Osteocyte (in vitro differentiated cells): ENCODE measurements at regions not wholly inside any gene's neighbourhood (a gene's known extent, or its start where the extent isn't known, plus 50 kb on each side); places are given as distances from the start of the nearest gene placed in this dataset.

Source experiments
- DNase-seq: peaks from one replicate; pipeline ENCODE4 v3.0.0; 2021; ENCODE audit warnings: mixed read lengths; ENCODE audit not compliant: unreplicated experiment; ENCODE audit errors: extremely low spot score
- H3K27ac Mint-ChIP-seq: one replicate; pipeline ENCODE4 v1.8.0; 2021; ENCODE audit warnings: mild to moderate bottlenecking, mixed read lengths; ENCODE audit not compliant: unreplicated experiment
- H3K27me3 Mint-ChIP-seq: one replicate; pipeline ENCODE4 v1.8.0; 2021; ENCODE audit warnings: mixed read lengths; ENCODE audit not compliant: unreplicated experiment
- H3K36me3 Mint-ChIP-seq: one replicate; pipeline ENCODE4 v1.8.0; 2021; ENCODE audit warnings: mixed read lengths; ENCODE audit not compliant: unreplicated experiment
- H3K4me1 Mint-ChIP-seq: one replicate; pipeline ENCODE4 v1.8.0; 2021; ENCODE audit warnings: mixed read lengths; ENCODE audit not compliant: unreplicated experiment
- H3K4me3 Mint-ChIP-seq: one replicate; pipeline ENCODE4 v1.8.0; 2021; ENCODE audit warnings: mild to moderate bottlenecking, moderate library complexity, mixed read lengths; ENCODE audit not compliant: unreplicated experiment
- H3K9me3 Mint-ChIP-seq: one replicate; pipeline ENCODE4 v1.8.0; 2021; ENCODE audit warnings: mixed read lengths; ENCODE audit not compliant: unreplicated experiment
- TF ChIP-seq, protein P1 (sequence below): fragments of 200-600 bp; sonication (generic); IDR thresholded peaks from 2 replicates; pipeline ENCODE4 v1.5.0; 2021; ENCODE audit warnings: antibody characterized with exemption, mild to moderate bottlenecking, moderate library complexity

DNA sequence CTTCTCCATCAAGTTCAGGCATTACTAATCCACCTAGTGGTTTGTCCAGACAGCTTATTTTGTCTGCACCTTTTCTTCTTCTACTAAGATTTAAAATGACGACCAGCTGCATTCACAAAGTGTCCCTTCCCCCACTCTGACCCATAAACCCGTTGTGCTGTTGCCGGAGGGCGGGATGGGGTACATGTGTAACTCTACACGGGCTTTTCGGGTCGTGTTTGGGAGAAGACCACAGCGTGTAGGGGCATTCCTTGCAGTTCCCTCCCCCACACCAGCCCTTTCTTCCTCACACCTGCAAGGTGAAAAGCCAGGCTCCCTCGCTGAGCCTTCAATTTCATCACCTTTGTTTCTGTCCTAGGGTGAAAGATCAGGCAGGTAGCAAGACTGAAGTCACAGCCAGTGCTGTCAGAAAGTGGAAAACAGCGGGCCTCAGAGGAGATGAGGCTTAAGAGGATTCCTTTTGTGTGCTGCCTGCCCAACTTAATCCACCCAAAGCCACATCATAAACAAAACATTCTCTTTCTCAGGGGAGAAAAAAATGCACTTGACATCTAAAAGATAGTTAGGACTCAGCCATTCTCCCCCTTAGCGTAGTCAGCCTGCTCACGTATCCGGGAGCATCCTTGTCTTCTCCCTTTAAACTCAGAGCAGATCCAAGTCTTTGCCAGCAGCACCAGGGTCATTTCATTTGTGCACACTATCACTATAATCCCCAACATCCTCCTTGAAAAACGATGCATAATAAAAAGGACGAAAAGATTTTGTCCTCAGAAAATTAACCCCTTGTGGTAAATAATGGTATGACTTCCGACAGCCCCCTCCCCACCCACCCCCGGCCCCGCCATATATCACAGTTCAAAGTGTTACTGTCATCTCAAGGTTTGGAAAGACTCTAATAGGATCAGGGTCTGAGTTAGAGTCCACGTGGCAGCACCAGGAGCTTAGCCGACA, 599.0 kb downstream of the RAB28 start:
- DNase-seq, result no peak
- H3K27ac Mint-ChIP-seq, result no peak overlapping the region
- no peak overlapping the region for H3K4me3 Mint-ChIP-seq
- no peaks in the 10 kb centered on the region for H3K36me3 Mint-ChIP-seq
- H3K4me1 Mint-ChIP-seq, result peaks cover 4% of the 10 kb centered on the region
- peaks cover 6% of the 10 kb centered on the region for H3K9me3 Mint-ChIP-seq
- TF ChIP-seq, protein P1, sequence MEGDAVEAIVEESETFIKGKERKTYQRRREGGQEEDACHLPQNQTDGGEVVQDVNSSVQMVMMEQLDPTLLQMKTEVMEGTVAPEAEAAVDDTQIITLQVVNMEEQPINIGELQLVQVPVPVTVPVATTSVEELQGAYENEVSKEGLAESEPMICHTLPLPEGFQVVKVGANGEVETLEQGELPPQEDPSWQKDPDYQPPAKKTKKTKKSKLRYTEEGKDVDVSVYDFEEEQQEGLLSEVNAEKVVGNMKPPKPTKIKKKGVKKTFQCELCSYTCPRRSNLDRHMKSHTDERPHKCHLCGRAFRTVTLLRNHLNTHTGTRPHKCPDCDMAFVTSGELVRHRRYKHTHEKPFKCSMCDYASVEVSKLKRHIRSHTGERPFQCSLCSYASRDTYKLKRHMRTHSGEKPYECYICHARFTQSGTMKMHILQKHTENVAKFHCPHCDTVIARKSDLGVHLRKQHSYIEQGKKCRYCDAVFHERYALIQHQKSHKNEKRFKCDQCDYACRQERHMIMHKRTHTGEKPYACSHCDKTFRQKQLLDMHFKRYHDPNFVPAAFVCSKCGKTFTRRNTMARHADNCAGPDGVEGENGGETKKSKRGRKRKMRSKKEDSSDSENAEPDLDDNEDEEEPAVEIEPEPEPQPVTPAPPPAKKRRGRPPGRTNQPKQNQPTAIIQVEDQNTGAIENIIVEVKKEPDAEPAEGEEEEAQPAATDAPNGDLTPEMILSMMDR, result no peak
- H3K27me3 Mint-ChIP-seq, result no peaks in the 10 kb centered on the region

DNA sequence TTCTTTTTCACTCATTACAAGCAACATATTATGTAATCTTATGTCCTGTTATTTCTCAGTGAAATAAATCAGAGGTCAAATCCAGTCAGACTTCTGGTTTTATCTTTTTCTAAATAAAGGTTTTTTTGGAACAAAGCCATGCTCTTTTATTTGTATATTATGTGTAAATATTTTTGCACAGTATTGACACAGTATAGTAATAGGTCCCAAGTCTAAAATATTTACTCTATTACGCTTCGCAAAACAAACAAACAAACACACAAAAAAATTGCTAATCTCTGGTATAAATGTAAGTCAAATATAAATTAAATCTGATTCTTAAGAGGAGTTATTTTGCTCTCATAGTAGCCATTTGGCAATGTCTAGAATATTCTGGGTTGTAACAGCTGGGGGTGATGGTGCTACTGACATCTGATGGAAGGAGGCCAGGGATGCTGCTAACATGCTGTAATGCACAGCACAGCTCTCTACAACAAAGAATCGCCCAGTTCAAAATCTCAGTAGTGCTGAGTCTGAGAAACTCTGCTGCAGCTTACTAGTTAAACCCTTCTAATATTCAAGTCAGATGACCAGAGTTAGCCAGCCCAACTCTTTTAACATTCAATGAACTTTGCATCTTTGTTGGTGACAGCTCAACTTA, 602.1 kb downstream of the RAB28 start:
- Mint-ChIP-seq H3K9me3 (peaks cover 5% of the 10 kb centered on the region), H3K27me3 (no peaks in the 10 kb centered on the region), H3K4me1 (no peaks in the 10 kb centered on the region), H3K36me3 (no peaks in the 10 kb centered on the region), H3K27ac (no peak overlapping the region), H3K4me3 (no peak overlapping the region)
- TF ChIP-seq, protein P1, result no peak
- DNase-seq, result no peak

DNA sequence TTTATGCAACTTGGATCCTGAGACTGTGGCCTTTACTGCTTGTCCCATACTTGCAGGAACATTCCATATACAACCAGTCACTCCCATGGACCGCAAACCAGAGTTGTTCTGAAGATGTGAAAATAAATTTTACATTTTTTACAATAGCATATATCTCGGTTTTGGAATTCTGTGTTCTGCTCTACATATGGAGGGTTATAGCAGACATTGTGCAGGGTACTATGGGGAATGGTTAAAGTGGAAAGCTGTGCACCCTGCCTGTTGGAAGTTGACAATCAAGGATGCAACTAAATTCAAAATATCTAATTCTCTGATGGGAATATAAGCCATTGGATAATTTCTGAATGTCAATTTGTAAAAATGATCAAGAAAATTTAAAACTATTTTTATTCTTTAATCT, 603.3 kb downstream of the RAB28 start:
- no peak overlapping the region for H3K4me3 Mint-ChIP-seq
- no peak for DNase-seq
- H3K9me3 Mint-ChIP-seq, result no peaks in the 10 kb centered on the region
- no peaks in the 10 kb centered on the region for H3K27me3 Mint-ChIP-seq
- H3K36me3 Mint-ChIP-seq, result no peaks in the 10 kb centered on the region
- H3K4me1 Mint-ChIP-seq, result no peaks in the 10 kb centered on the region
- H3K27ac Mint-ChIP-seq, result no peak overlapping the region
- TF ChIP-seq, protein P1, result no peak

DNA sequence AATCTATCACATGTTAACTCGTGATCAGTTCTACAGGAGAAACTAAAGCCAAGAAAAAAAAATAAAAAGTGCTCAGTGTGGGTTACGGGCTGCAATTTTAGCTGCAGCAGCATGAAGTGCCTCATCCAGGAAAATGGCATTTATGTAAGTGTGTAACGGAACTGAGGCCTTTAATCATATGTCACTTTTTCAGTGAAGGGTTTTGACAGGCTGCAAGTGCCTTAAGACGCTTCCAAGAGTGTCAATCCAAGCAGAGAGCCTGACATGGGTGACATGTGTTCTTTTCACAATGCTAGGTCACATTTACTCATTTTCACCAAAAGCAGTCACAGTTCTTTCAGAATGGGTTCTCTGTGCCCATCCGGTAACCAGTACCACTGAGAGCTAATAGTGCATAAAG, 604.6 kb downstream of the RAB28 start:
- DNase-seq, result no peak
- Mint-ChIP-seq H3K27ac (no peak overlapping the region), H3K36me3 (no peaks in the 10 kb centered on the region), H3K4me1 (no peaks in the 10 kb centered on the region), H3K4me3 (no peak overlapping the region), H3K9me3 (no peaks in the 10 kb centered on the region), H3K27me3 (no peaks in the 10 kb centered on the region)
- TF ChIP-seq, protein P1, result no peak

DNA sequence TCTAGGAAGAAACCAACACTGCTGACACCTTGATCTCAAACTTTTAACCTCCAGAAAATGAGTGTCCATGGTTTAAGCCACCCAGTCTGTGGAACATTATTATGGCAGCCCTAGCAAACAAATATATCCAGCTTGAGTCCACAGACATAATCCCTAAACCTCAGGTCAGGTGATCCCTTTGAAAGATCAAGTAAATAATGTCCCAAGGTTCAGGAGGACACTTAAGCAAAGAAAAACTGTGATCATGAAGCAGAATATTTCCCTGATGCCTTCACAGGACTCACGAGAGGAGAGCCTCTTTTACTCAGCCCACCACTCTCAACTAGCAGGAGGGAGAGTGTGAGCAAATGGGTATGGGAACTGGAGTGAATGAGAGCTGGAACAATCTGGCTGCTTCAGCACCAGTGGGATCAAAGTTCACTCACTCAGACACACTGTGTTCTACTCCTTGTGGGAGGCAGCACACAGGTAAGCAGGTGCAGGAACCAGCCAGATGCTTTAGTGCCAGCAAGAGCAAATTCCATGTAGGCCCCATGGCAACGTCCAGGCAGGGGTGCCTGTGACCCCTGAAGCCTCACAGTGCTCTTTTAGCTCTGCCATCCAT, 608.4 kb downstream of the RAB28 start:
- H3K9me3 Mint-ChIP-seq, result no peaks in the 10 kb centered on the region
- TF ChIP-seq, protein P1, result no peak
- H3K27ac Mint-ChIP-seq, result no peak overlapping the region
- H3K27me3 Mint-ChIP-seq, result no peaks in the 10 kb centered on the region
- no peak overlapping the region for H3K4me3 Mint-ChIP-seq
- DNase-seq, result no peak
- no peaks in the 10 kb centered on the region for H3K36me3 Mint-ChIP-seq
- H3K4me1 Mint-ChIP-seq, result no peaks in the 10 kb centered on the region
